ENCODE measurements at regions not wholly inside any gene's neighbourhood (a gene's known extent, or its start where the extent isn't known, plus 50 kb on each side); places are given as distances from the start of the nearest gene placed in this dataset.

DNA sequence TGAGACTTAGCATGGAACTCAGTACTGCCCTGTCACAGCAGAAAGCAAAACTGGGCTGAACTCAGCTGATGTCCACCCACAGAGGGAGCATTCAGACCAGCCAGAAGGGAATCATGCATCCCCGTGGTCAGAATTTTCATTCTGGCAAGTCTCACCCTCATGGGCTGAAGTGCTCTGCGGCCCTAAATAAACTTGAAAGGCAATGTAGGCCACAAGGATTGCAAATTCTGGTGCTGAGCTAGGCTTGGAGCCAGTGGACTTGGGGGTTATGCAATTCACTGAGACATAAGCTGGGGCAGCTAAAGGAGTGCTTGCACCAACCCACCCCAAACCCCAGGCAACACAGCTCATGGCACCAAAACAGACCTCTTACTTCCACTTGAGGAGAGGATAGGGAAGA is 494.1 kb downstream of the GABRG1 start (continued):
- TF ChIP-seq BCLAF1 (IDR thresholded peaks at IDR 0.05) (no peak), ZNF678 (CRISPR knock-in tag; IDR thresholded peaks at IDR 0.05) (no peak)

- intact Hi-C loops (cut with micrococcal nuclease; ENCODE audit: unreplicated experiment) (no loop called here), in situ Hi-C loops (cut with HindIII; ENCODE audit: extremely low pct_ligation_motif_present, low pct_unique_long_range_greater_than_20kb) (no loop called here)
- FAIRE-seq (no peak), ATAC-seq (no peak), DNase-seq (ENCODE audit: low spot score) (no peak)
- H3K4me2 ChIP-seq (ENCODE audit: low read depth, low read length) = no peak overlapping the region
- H3K27me3 ChIP-seq (ENCODE audit: control insufficient read depth in 1 of 2, insufficient read depth in 2 of 2, low read length in 2 of 2) = no peaks in the 10 kb centered on the region
- H3K27ac ChIP-seq (ENCODE audit: extremely low read length, insufficient read depth, low read length) = no peak overlapping the region
- no peaks in the 10 kb centered on the region for H3K79me2 ChIP-seq (ENCODE audit: insufficient read depth, low read length)
- 0% methylated on average over 2 of the region's 2 CpGs for WGBS (ENCODE audit: low lambda C conversion rate)
- no peaks in the 10 kb centered on the region for H3K36me3 ChIP-seq (replicated peaks in 1 of 2; ENCODE audit: control insufficient read depth in 1 of 2, insufficient read depth in 2 of 2, low read length in 2 of 2)
- CTCF ChIA-PET (ENCODE audit: low intra/inter-chr PET ratio, low total read pairs) = no interaction called here
- BruUV-seq (replicated peaks) = no TSS peak
- no peaks in the 10 kb centered on the region for H3K9me3 ChIP-seq (ENCODE audit: low read length)
- POLR2A ChIA-PET = no interaction called here
- H3K4me3 ChIP-seq (replicated peaks in 1 of 3; ENCODE audit: insufficient read depth in 1 of 3, low read depth in 2 of 3, low read length in 3 of 3) = no peak overlapping the region
- no peaks in the 10 kb centered on the region for H3K4me1 ChIP-seq (ENCODE audit: insufficient read depth, low read length)
- no peaks in the 10 kb centered on the region for H4K20me1 ChIP-seq (ENCODE audit: insufficient read depth, low read length)
- TF ChIP-seq AGO2 (optimal IDR thresholded peaks at IDR 0.05; ENCODE audit: low read depth, low read length) (no peak), ZNF660 (CRISPR knock-in tag; IDR thresholded peaks at IDR 0.05; ENCODE audit: borderline replicate concordance, low read depth) (no peak), RCOR2 (CRISPR knock-in tag; IDR thresholded peaks at IDR 0.05) (no peak), ZNF766 (CRISPR knock-in tag; IDR thresholded peaks at IDR 0.05; ENCODE audit: borderline replicate concordance) (no peak), ZSCAN20 (CRISPR knock-in tag; IDR thresholded peaks at IDR 0.05; ENCODE audit: borderline replicate concordance) (no peak), NR2F2 (IDR thresholded peaks at IDR 0.05; ENCODE audit: borderline replicate concordance, low read depth) (no peak), NFYB (CRISPR knock-in tag; IDR thresholded peaks at IDR 0.05) (no peak), TBP (CRISPR knock-in tag; IDR thresholded peaks at IDR 0.05) (no peak), ZNF282 (IDR thresholded peaks at IDR 0.05; ENCODE audit: partially characterized antibody) (no peak)
- TF ChIP-seq, protein P1, sequence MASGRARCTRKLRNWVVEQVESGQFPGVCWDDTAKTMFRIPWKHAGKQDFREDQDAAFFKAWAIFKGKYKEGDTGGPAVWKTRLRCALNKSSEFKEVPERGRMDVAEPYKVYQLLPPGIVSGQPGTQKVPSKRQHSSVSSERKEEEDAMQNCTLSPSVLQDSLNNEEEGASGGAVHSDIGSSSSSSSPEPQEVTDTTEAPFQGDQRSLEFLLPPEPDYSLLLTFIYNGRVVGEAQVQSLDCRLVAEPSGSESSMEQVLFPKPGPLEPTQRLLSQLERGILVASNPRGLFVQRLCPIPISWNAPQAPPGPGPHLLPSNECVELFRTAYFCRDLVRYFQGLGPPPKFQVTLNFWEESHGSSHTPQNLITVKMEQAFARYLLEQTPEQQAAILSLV (CRISPR knock-in tag; IDR thresholded peaks at IDR 0.05; ENCODE audit: borderline replicate concordance) = no peak
- no peak overlapping the region for H3K9ac ChIP-seq (ENCODE audit: insufficient read depth, low read depth, low read length)
- no peak overlapping the region for H2AFZ ChIP-seq (ENCODE audit: low read length)
These were observed 501.9 kb downstream of the GABRG1 start for GRCh38 chr4:45621971-45622370.

Measured in HepG2 (cell line).